CD14-positive monocyte (primary cell): ENCODE measurements at regions not wholly inside any gene's neighbourhood (a gene's known extent, or its start where the extent isn't known, plus 50 kb on each side); places are given as distances from the start of the nearest gene placed in this dataset.

Experiments used
- DNase-seq, 3 donors: peaks; one replicate each; pipeline ENCODE4 v3.0.0-alpha.2; 2011 to 2022
- H2AFZ ChIP-seq: 2 replicates; pipeline ENCODE4 v1.6.0; 2012; ENCODE audit warnings: mild to moderate bottlenecking, low read depth, low read length, inconsistent platforms; ENCODE audit not compliant: insufficient read depth, poor library complexity, severe bottlenecking
- H3K27ac ChIP-seq, 2 donors: 1 replicate in 1 of 2; 2 replicates in 1 of 2; pipeline ENCODE4 v1.5.1; 2012 to 2013; ENCODE audit warnings: low read length in 2 of 2, control low read depth in 1 of 2, inconsistent platforms in 1 of 2, low read depth in 1 of 2, mild to moderate bottlenecking in 1 of 2
- H3K27me3 ChIP-seq, 2 donors: one replicate each; pipeline versions ENCODE4 v1.6.0 to v1.6.1; 2011 to 2013; ENCODE audit warnings: low read length in 2 of 2; ENCODE audit not compliant: control insufficient read depth in 2 of 2, insufficient read depth in 2 of 2
- H3K36me3 ChIP-seq, 2 donors: replicated peaks in 1 of 2; 1 replicate in 1 of 2; 2 replicates in 1 of 2; pipeline versions ENCODE4 v1.5.1 to v1.6.1; 2012 to 2013; ENCODE audit warnings: low read length in 2 of 2, control low read depth in 1 of 2, inconsistent platforms in 1 of 2, mild to moderate bottlenecking in 1 of 2; ENCODE audit not compliant: insufficient read depth in 2 of 2, control insufficient read depth in 1 of 2
- H3K4me1 ChIP-seq, 2 donors: 1 replicate in 1 of 2; 2 replicates in 1 of 2; pipeline versions ENCODE4 v1.5.1 to v1.6.1; 2012 to 2013; ENCODE audit warnings: low read length in 2 of 2, control low read depth in 1 of 2, inconsistent platforms in 1 of 2, mild to moderate bottlenecking in 1 of 2, moderate library complexity in 1 of 2; ENCODE audit not compliant: insufficient read depth in 2 of 2, control insufficient read depth in 1 of 2
- H3K4me2 ChIP-seq: replicated peaks from 2 replicates; pipeline ENCODE3; 2012; ENCODE audit warnings: low read length, moderate library complexity, mild to moderate bottlenecking; ENCODE audit not compliant: poor library complexity, severe bottlenecking; ENCODE audit errors: extremely low read depth
- H3K4me3 ChIP-seq, 3 experiments: fragments of 200-600 bp in 1 of 3; sonication (generic) in 1 of 3; replicated peaks in 1 of 3; 1 replicate in 2 of 3; 2 replicates in 1 of 3; pipeline ENCODE4 v1.5.1; 2011 to 2013; ENCODE audit warnings: low read length in 3 of 3, mild to moderate bottlenecking in 3 of 3, control low read depth in 2 of 3, low read depth in 2 of 3, inconsistent platforms in 1 of 3, moderate library complexity in 1 of 3
- H3K79me2 ChIP-seq: 2 replicates; pipeline ENCODE4 v1.6.0; 2012; ENCODE audit warnings: mild to moderate bottlenecking, control low read depth, inconsistent platforms, low read length, moderate library complexity; ENCODE audit not compliant: insufficient read depth
- H3K9ac ChIP-seq: 2 replicates; pipeline ENCODE4 v1.6.0; 2017; ENCODE audit warnings: low read length, mild to moderate bottlenecking; ENCODE audit not compliant: insufficient read depth, poor library complexity, severe bottlenecking
- H3K9me3 ChIP-seq, 2 donors: replicated peaks in 1 of 2; 1 replicate in 1 of 2; 2 replicates in 1 of 2; pipeline versions ENCODE4 v1.5.1 to v1.6.1; 2012 to 2013; ENCODE audit warnings: low read length in 2 of 2, control low read depth in 1 of 2; ENCODE audit not compliant: control insufficient read depth in 1 of 2, insufficient read depth in 1 of 2
- H4K20me1 ChIP-seq: 2 replicates; pipeline ENCODE4 v1.6.0; 2012; ENCODE audit warnings: mild to moderate bottlenecking, low read length, control low read depth, moderate library complexity; ENCODE audit not compliant: insufficient read depth
- H3K27ac Mint-ChIP-seq, 7 donors: one replicate each; pipeline ENCODE4 v1.8.0; 2020; ENCODE audit warnings: mild to moderate bottlenecking in 7 of 7, mixed read lengths in 7 of 7, moderate library complexity in 6 of 7, inconsistent platforms in 2 of 7
- H3K27me3 Mint-ChIP-seq, 3 donors: one replicate each; pipeline ENCODE4 v1.8.0; 2021 to 2022; ENCODE audit warnings: low read depth in 3 of 3, mild to moderate bottlenecking in 3 of 3, mixed read lengths in 3 of 3, moderate library complexity in 3 of 3, inconsistent platforms in 1 of 3
- H3K36me3 Mint-ChIP-seq, 2 donors: one replicate each; pipeline ENCODE4 v1.8.0; 2020; ENCODE audit warnings: mixed read lengths in 2 of 2, inconsistent platforms in 1 of 2, mild to moderate bottlenecking in 1 of 2
- H3K4me1 Mint-ChIP-seq: one replicate; pipeline ENCODE4 v1.8.0; 2020; ENCODE audit warnings: mild to moderate bottlenecking, mixed read lengths
- H3K4me3 Mint-ChIP-seq, 2 donors: one replicate each; pipeline ENCODE4 v1.8.0; 2020; ENCODE audit warnings: mild to moderate bottlenecking in 2 of 2, mixed read lengths in 2 of 2, moderate library complexity in 1 of 2
- H3K9me3 Mint-ChIP-seq, 7 donors: one replicate each; pipeline ENCODE4 v1.8.0; 2020 to 2022; ENCODE audit warnings: mixed read lengths in 7 of 7, mild to moderate bottlenecking in 6 of 7, moderate library complexity in 6 of 7, inconsistent platforms in 2 of 7
- CTCF ChIP-seq: fragments of 200-600 bp; IDR thresholded peaks from one replicate; pipeline ENCODE4 v1.8.0; 2022; ENCODE audit warnings: antibody characterized with exemption, mild to moderate bottlenecking
- intact Hi-C, 2 donors: fragments of 100-400 bp; cut with micrococcal nuclease; formaldehyde crosslinking; loops; one replicate each; pipeline versions ENCODE4 v1.15.0 to v1.15.1; 2023

- no peaks in the 10 kb centered on the region for H3K4me1 ChIP-seq
- no peak for DNase-seq
- no peak overlapping the region for H3K27ac ChIP-seq
- H3K4me1 Mint-ChIP-seq, result no peaks in the 10 kb centered on the region
- H3K36me3 Mint-ChIP-seq, result no peaks in the 10 kb centered on the region
- peaks cover 2 to 4% (median 3%) of the 10 kb centered on the region in 3 donors for H3K27me3 Mint-ChIP-seq
- intact Hi-C loops, result loop anchor here in 1 of 2 donors (10.0 kb wide), 1 partner anchor 433 kb away; no protein-coding TSS in a partner anchor
- H3K9me3 ChIP-seq, result no peaks in the 10 kb centered on the region
- H3K9ac ChIP-seq, result no peak overlapping the region
- no peaks in the 10 kb centered on the region for H4K20me1 ChIP-seq
- no peak overlapping the region for H3K4me2 ChIP-seq
- no peaks in the 10 kb centered on the region for H3K36me3 ChIP-seq
- TF ChIP-seq CTCF, result no peak
- H3K79me2 ChIP-seq, result no peaks in the 10 kb centered on the region
- H3K27me3 ChIP-seq, result no peaks in the 10 kb centered on the region
- no peak overlapping the region for H3K4me3 Mint-ChIP-seq
- H2AFZ ChIP-seq, result no peak overlapping the region
- H3K27ac Mint-ChIP-seq, result no peak overlapping the region
- H3K4me3 ChIP-seq, result no peak overlapping the region
- H3K9me3 Mint-ChIP-seq, result peaks cover 0 to 5% (median 2%) of the 10 kb centered on the region in 7 donors
Measured at GRCh38 chr7:55642266-55642665, 70.0 kb upstream of the VOPP1 start.

DNA sequence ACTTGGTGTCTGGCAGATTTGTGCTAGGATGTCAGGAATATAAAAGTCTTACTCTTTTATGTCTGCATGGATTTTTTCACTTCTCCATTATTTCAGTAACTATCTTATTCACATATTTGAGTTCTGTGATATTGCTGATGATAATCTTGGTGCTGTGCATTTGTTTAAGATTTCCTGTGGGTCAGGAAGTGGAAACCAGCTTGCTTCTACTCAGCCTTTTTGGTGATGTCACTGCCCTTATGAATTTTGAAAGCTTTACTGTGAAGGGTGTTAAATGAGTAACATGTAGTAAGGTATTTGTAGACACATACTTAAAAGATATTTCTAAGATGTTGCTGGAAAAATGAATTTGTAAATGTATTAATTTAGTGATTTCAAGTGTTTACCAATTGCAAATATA is 69.5 kb upstream of the VOPP1 start:
- DNase-seq, result no peak
- peaks cover 2 to 4% (median 3%) of the 10 kb centered on the region in 3 donors for H3K27me3 Mint-ChIP-seq
- no peak overlapping the region for H3K4me3 ChIP-seq
- H4K20me1 ChIP-seq, result no peaks in the 10 kb centered on the region
- H3K79me2 ChIP-seq, result no peaks in the 10 kb centered on the region
- no peaks in the 10 kb centered on the region for H3K4me1 ChIP-seq
- no peak overlapping the region for H3K9ac ChIP-seq
- TF ChIP-seq CTCF, result no peak
- no peaks in the 10 kb centered on the region for H3K4me1 Mint-ChIP-seq
- no peak overlapping the region for H3K4me2 ChIP-seq
- H3K4me3 Mint-ChIP-seq, result no peak overlapping the region
- no peak overlapping the region for H2AFZ ChIP-seq
- no peak overlapping the region for H3K27ac ChIP-seq
- H3K9me3 ChIP-seq, result no peaks in the 10 kb centered on the region
- no peaks in the 10 kb centered on the region for H3K36me3 ChIP-seq
- H3K36me3 Mint-ChIP-seq, result no peaks in the 10 kb centered on the region
- no peaks in the 10 kb centered on the region for H3K27me3 ChIP-seq
- intact Hi-C loops, result loop anchor here in 1 of 2 donors (10.0 kb wide), 1 partner anchor 433 kb away; no protein-coding TSS in a partner anchor
- H3K27ac Mint-ChIP-seq, result no peak overlapping the region
- peaks cover 0 to 5% (median 2%) of the 10 kb centered on the region in 7 donors for H3K9me3 Mint-ChIP-seq
